HG02981 (cell line): ENCODE measurements at regions not wholly inside any gene's neighbourhood (a gene's known extent, or its start where the extent isn't known, plus 50 kb on each side); places are given as distances from the start of the nearest gene placed in this dataset.

Experiments used
- ATAC-seq: cut with Tn5 transposase; IDR thresholded peaks from one replicate; pipeline ENCODE4 v1.9.1; 2021; ENCODE audit warnings: mild to moderate bottlenecking, moderate library complexity; ENCODE audit not compliant: unreplicated experiment

DNA sequence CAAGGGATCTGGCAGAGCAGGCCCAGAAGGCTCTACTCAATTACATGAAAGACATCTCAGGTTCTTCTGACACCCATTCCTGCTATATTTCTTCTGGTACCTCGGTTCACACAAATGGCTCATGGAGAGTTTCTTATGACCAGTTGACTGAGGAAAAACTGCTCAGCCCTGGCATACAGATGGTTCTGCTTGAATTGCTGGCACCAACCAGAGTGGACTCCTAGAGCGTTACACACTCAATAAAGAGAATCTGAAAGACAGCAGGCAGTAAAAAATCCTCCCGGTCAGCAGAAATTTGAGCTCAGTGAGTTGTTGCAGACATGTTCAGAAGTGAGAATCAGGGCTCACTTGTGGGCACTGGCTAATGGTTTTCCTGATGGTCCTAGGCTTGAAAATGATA lies 434.4 kb downstream of the TCERG1L start:
- ATAC-seq: no peak

DNA sequence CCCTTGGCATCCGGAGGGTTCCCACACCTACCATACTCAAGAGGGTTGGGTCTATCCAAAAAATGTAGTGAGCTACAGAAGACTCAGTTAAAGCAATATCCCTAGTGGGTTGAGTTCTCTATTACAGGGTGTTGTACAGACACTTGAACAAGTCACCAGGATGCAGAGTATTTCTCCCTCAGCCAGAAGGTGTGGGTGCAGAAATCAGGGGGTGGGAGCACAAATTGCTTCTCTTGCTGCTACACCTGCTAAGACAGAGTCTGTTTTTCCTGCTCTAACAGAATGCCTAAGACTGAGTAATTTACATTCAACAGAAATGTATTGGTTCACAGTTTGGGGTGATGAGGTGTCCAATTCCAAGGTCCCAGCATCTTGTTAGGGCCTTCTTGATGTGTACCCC lies 433.4 kb downstream of the TCERG1L start:
- ATAC-seq: no peak

DNA sequence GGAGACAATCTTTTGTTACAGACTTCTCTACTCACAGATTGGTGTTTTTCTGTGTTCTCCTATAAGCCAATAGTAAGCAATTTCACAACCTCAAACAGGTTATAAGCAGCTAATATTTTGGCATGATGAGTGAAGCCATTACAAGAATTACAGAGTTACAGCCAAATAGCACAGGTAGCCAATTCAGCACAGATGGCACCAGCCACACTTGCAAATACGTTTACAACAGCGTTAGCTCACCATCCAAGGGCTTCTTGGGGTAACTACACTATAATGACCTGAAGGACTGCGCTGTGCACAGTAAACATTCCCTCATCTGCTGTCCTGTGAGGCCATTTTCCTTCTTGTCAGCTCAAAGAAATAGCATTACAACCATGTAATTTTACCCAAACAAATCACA lies 428.6 kb downstream of the TCERG1L start:
- ATAC-seq: no peak

DNA sequence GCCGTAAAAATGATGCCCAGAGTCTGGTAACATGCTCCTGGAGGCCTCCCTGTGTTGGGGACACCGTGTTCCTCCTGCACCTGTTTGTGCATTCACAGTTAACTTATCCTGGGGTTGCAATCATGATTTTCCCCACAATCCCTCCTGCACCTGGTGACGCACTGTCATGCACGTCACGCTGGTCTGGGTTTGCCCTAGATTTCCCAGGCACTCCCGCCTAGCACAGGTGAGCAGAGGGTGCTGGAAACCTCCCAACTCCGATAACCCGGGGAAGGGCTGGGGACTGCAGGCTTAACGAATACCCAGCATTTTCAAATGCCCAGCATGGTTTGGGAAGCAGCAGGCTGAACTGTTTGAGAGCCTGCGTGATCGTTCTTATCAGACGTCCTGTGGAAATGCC lies 427.1 kb downstream of the TCERG1L start:
- ATAC-seq: no peak

DNA sequence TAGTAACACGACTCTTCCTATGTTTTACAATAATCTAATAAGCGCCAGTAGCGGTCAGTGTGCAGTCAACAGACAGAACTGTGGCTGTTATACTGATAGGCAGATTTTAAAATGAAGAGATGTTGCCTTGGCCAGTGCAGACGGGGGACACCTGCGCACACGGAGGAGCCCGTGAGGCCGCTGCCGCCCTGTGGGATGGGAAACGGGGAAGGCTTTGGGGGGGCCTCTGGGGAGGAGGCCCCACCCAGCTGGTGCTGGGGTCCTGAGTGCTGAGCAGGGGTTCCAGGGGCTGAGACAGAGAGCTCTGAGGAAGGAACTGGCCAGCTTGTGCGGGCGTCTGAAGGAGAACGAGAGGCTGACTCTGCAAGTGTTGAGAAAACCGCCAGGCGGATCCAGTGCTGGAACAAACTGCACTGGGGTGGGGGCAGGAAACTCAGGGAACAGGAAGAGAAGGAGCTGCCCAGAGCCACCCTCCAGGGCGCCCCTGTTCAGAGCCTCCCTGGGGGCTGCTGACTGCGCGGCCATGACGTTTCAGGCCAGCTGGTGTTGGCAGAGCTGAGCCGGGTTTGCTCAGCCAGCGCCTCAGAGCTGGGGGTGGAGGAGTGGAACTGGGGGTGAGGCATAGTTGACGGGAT lies 426.4 kb downstream of the TCERG1L start:
- ATAC-seq: no peak

DNA sequence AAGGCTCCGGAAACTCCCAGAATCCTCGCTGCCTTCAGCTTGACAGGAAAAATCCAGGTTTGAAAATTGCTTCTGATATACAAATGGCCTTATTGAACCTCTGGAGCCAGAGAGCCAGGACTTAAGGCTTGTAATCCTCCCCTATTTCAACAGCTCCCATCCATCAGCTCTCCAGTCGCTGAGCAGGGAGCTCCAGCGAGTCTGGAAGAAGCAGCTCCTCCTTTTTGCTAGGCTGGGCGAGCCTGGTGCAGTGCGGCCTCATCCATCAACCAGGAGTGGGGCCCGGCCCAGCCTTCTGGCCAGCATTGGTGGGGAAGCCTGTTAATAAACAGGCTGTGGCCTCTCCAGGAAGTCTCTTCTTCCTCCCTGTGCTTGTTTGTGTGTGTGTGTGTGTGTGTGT lies 424.4 kb downstream of the TCERG1L start:
- ATAC-seq: no peak

DNA sequence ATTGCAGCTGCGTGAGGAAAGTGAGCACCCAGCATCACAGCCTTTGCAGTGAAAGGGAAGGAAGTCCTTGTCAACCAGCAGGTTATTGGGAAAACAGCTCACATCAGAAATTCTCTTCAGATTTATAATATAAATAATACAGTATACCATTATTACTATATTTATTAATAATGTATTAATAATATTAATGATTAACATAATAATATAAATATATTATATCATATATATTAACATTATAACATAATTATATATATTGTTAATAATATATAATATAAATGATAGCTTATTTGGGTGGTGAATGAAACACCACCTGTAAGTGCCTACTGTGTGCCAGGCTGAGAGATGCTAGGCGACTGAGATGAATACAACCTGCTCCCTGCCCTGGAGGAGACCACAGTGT lies 423.0 kb downstream of the TCERG1L start:
- ATAC-seq: no peak

DNA sequence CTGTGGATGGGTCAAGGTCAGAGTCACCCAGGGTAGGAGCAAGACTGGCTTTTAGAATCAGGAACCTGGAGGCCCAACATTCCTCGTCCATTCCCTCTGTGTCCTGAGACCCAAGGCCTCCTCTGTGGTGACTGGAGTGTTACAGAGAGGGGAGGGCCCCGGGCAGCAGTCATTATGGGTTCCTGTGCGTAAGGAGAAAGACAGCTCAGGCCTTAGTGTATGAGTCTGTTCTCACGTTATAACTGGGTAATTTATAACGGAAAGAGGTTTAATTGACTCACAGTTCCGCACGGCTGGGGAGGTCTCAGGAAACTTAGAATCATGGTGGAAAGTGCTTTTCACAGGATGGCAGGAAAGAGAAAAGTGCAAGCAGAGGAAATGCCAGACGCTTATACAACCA lies 422.3 kb downstream of the TCERG1L start:
- no peak for ATAC-seq

DNA sequence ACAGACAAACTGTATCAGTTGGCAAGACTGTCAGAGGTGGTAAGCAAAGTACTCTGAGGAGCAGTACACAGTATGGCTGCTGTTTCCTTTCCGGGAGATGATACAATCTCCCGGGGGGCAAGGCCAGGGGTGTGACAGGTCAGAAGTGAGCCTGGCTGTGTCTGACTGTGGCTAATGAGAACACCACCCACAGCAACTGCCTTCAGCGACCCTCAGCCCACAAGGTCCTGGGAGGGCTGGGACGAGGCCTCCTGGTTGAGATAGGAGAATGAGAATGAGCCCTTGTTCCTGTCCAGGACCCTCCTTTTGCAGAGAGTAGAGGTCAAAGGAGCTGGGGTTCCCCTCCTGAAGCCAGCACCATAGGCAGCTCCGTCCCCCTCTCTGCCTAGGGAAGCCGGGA lies 421.7 kb downstream of the TCERG1L start:
- ATAC-seq: no peak

DNA sequence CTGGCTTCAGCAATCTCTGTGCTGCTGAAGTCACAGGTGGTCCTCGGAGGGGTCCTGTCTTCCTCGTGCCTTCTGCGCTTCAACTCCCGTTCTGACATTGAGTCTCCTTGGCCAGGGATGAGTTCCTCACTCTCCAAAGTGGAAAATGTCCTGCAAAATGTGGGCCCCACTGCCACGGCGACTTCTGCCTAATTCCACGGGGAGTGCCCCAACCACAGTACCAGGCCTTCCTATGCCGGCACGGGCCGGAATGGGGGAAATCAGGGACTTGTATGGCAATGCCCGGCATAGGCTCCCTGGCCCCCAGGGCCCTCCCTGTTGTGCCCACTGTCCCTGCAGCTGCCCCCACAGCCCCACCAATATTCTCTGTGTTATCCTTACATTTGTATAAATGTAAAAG lies 420.5 kb downstream of the TCERG1L start:
- no peak for ATAC-seq

DNA sequence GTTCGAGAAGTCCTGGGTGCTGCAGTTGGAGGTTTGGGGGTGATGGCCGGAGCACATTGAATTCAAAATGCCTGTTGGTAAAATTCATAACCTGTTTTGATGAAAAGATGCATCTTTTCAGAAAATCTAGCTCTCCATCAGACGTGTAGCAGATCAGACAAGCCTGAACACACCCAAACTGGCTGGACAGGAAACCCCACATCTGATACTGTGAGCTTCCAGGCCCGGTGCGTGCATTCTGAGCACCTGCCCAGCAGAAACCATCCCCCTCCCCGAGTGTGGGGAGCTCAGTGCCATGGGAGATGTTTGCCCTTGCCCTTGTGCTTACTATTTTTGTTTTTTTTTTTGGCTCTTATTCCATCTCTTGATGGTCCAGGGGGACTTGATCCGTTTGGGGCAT lies 417.1 kb downstream of the TCERG1L start:
- ATAC-seq: no peak

DNA sequence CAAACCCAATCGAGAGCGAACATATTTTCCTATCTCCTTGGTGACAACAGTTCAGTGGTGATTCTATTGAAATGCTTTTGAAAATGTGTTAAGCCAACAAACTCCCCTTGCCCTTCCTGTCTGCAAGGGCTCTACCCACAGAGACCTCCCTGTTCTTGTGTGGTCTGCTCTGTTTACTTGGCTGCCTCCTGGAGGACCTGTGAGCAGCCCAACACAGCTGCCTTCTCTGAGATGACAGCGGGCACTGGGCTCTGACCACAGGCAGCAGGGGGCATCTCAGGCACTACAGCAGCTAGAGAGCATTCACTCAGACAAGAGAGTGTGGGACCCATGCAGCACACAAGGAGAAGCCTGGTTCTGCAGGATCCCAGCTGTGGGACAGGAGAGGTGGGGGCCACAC lies 416.4 kb downstream of the TCERG1L start:
- no peak for ATAC-seq

DNA sequence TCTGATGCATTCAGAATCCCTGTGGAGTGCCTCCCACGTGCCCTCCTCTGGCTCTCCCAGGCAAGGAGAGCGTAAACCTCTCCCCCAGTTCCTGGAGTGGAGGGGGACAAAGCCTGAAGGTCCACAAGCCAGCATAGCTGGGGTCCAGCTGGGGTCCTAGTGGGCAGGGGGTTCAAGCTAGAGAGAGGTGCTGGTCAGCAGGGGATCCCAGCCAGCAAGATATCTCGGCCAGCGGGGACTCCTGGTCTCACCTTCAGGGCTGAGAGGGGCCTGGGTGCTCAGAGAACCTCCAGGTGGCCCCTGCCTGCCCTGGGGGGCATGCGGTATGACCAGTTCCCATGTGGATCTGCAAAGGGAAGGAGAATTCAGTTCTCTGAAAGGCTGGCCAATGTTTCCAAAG lies 413.7 kb downstream of the TCERG1L start:
- no peak for ATAC-seq

DNA sequence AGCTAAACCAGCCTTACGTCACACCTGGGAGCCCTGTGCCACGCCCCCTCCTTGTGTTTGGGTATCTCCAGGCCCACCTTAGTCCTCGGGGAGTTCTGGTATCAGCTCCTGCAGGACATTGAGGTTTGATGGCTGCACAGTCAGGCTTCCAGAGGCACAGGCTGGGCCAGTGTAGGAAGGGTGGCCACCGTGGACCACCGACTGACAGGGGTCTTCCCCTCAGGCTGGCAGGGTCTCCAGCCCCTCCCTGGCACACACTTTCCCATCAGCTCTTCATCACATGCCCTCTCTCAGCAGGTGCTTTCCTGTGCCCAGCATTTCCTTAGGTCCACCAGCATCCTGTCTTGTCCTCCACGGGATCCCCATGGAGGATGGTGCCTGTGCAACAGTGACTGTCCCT lies 413.1 kb downstream of the TCERG1L start:
- ATAC-seq: no peak

DNA sequence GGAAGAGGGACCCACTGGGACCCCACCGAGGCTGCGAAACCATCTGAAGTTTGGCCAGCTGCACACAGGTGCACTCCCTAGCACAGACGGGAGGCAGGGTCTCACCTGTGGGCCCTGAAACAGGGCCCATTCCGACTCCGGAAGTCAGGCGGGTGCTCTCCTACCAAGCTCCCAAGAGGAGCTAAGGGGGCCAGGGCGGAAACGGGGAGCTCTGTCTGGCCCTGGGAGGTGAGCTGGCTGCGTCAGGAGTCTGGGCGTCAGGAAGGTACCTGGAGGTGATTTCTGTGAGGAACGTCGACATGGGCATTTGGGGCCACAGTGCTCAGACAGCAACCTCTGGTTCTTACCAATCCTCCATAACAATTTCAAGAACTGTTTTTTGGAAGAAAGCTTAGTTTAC lies 411.7 kb downstream of the TCERG1L start:
- ATAC-seq: no peak

DNA sequence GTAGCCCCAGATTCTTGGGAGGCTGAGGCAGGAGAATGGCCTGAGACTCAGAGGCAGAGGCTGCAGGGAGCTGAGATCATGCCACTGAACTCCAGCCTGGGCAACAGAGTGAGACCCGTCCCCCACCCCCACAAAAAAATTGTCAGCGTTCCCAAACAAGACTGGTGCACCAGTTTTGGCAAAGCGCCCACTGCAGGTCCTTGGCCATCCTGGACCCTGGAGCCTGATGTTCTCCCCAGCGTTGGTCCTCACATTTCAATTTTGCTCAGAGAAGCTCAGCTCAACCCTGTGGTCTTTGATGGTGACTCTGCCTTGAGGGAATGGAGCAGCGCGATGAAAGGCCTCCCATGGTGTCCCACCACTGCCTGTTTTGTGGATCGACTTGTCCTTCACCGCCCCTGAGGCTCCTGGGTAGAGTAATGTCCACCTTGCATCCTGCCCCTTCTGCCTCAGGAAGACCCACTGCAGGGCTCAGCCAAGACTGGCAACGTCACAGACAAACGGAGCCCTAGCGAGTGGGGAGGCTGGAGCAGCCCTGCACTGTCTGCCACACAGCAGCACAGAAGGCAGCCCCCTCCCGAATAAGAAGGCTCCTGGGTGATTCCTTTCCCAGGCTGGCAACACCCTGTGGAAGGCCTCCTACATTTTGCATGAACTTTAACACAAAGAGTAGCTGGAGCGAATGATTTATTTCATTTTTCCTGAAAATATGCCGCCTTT lies 410.9 kb downstream of the TCERG1L start:
- ATAC-seq: no peak

DNA sequence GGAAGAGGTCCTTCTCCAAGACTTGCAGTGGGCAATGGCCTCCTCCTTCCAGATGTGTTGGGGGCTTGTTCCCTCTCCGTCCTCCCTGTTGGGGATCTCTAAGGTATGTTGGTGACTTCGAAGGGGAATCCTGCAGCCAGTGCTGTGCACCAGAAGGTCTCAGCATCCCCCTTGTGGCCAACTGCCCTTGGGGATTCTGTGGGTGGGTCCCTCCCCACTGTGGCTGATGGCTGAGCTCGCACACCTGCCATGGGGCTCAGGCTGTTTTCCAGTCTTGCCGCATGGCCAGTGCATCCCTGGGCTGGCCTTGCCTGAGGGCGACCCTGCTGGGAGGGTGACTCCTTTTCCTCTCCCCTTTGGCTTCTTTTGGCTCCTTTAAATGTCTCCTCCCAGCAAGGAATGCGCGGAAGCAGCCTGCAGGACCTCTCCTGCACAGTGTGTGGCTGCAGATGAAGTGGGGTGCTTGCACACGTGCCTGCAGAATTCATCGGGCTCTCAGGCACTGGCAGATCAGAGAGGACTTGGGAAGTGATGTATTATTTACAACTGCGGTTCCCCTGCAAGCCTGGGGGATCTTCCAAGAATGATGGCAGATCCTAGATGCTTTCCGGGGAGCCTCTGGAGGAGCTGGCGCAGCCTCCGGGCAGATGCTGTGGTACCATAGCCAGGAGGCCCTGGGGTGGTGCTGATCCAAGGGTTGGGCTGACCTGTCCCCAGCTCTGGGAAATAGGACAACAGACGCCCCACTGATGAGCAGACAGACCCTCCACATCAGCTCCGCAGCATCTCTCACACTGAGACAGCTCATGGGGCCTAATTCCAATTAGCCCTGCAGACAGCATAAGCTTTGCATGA lies 410.0 kb downstream of the TCERG1L start:
- no peak for ATAC-seq

DNA sequence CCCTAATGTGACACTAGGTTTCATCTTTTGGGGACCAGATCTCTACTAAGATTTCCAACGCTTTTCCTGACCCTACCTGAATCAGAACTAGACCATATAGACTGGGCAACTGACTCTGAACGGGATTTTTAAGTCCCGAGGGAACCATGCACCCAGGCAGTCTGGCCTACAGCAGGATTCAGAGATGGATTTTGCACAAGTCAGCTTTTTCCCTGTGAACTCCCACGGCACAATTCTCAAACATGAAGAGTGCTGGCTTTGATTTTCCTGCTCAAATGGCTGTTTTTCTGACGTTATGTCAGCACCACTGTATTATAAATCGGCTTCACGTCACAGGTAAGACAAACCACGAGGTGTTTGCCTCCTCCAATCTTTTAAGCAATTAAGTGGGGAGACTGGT lies 409.1 kb downstream of the TCERG1L start:
- ATAC-seq: no peak

DNA sequence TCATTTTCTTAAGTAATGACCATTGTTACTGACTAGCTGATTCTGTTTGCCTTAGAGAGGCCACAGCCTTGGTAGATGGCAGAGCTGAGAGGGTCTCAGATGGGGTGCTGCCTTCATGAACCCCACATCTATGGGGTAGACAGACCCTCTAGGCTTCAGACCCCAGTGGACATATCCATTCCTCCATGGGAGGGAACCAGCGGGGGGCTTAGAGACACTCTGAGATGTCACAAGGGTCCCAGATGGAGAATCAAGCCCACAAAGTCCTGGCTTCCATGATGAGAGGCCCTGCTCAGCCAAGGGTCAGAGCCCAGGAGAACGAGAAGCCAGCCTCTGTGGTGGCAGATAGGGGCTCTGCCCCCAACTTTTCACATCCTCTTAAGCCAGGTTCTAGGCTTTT lies 408.6 kb downstream of the TCERG1L start:
- ATAC-seq: no peak

DNA sequence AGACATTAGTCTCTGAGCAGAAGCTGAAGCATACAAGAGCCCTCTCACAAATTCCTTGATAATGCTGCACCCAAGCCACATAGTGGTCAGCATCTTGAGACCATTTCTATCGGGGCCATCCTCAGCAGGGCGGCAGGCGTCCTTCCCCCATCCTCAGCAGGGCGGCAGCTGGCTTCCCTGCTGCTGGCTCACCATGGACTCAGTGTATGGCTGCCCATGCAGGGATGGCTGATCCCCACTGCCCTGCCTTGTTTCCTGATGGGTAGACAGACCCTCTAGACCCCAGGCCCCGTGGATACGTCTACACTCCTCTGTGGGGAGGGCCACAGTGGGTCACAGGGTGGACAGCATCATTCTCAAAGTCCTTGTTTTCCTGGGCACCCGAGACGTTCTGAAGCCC lies 406.8 kb downstream of the TCERG1L start:
- ATAC-seq: no peak

DNA sequence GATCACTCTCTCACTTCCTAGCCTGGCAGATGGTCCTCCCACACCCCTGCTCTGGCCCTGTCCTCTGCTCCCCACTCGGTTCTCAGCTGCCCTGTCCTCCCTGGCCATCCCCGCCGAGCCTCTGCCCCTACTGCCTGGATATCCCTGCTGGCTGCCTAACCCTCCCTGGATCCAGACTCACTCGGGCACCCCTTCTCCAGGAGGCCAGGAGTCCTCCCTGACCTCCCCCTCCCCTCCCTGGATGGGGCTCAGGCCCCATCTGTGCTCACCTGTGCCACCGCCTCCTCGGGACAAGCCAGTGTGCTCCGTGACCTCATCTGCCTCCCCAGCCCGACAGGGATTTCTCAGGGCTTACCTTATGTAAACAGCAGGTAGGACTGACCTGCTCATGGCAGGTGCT lies 406.1 kb downstream of the TCERG1L start:
- no peak for ATAC-seq

DNA sequence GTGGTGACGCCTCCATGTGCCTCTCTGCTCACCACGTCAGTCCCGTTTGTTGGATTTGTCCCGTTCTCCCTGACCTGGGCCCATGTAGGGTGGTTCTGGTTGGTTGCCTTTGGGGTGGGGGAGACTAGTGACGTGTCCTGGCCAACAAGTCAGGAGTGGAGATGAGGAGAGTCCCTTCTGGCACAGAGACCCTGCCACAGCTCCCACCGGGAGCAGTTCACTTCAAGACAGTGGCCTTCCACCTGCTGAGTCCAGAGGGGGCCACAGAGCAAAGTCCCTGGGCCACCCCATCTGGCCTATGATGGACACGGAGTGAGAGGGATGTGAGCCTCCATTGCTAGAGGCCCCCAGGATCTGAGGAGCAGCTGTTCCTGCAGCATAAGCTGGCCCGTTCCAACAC lies 405.6 kb downstream of the TCERG1L start:
- ATAC-seq: no peak
